ENCODE measurements at regions not wholly inside any gene's neighbourhood (a gene's known extent, or its start where the extent isn't known, plus 50 kb on each side); places are given as distances from the start of the nearest gene placed in this dataset.

- 91 to 96% (median 96%) methylated on average over 10 to 21 of the region's 21 CpGs for WGBS, 4 donors
- DNase-seq (no peak), ATAC-seq (no peak)
- intact Hi-C loops (cut with DNase I), result no loop called here
- H3K27me3 ChIP-seq, result no peaks in the 10 kb centered on the region
- H3K36me3 ChIP-seq, result no peaks in the 10 kb centered on the region
- H3K4me3 ChIP-seq, result no peak overlapping the region
- H3K9me3 ChIP-seq, result peaks cover 0 to 7% (median 0%) of the 10 kb centered on the region in 12 donors
- H3K27ac ChIP-seq, result no peak overlapping the region
- no peaks in the 10 kb centered on the region for H3K4me1 ChIP-seq
- TF ChIP-seq POLR2A (IDR thresholded peaks at IDR 0.05) (no peak), CTCF (IDR thresholded peaks at IDR 0.05) (no peak)
Observed at GRCh38 chr2:33775306-33775705, 176.2 kb upstream of the FAM98A start.

- TF ChIP-seq CTCF (IDR thresholded peaks at IDR 0.05), result no peak
- no peak for TF ChIP-seq POLR2A (IDR thresholded peaks at IDR 0.05)
- no peak overlapping the region for H3K27ac ChIP-seq
- H3K9me3 ChIP-seq, result peaks cover 0 to 4% (median 0%) of the 10 kb centered on the region in 12 donors
- intact Hi-C loops (cut with DNase I), result no loop called here
- no peak overlapping the region for H3K4me3 ChIP-seq
- no peaks in the 10 kb centered on the region for H3K27me3 ChIP-seq
- DNase-seq (no peak), ATAC-seq (no peak)
- no peaks in the 10 kb centered on the region for H3K36me3 ChIP-seq
- no peaks in the 10 kb centered on the region for H3K4me1 ChIP-seq
- 72 to 75% (median 73%) methylated on average over 2 of the region's 2 CpGs for WGBS, 4 donors
Observed at GRCh38 chr2:33770023-33770422, 170.9 kb upstream of the FAM98A start.

- Histone ChIP-seq H3K36me3 (no peaks in the 10 kb centered on the region), H3K4me1 (no peaks in the 10 kb centered on the region), H3K9me3 (peaks cover 0 to 2% (median 0%) of the 10 kb centered on the region in 12 donors), H3K4me3 (no peak overlapping the region), H3K27me3 (no peaks in the 10 kb centered on the region), H3K27ac (no peak overlapping the region)
- WGBS, 4 donors, result 67 to 74% (median 73%) methylated on average over 4 of the region's 4 CpGs
- DNase-seq (no peak), ATAC-seq (no peak)
- no peak for TF ChIP-seq CTCF (IDR thresholded peaks at IDR 0.05)
- TF ChIP-seq POLR2A (IDR thresholded peaks at IDR 0.05), result no peak
- intact Hi-C loops (cut with DNase I), result no loop called here
Observed at GRCh38 chr2:33766175-33766574, 167.1 kb upstream of the FAM98A start.

- DNase-seq (no peak), ATAC-seq (no peak)
- Histone ChIP-seq H3K27me3 (no peaks in the 10 kb centered on the region), H3K36me3 (no peaks in the 10 kb centered on the region), H3K9me3 (peaks cover 0 to 2% (median 0%) of the 10 kb centered on the region in 12 donors), H3K4me3 (no peak overlapping the region), H3K4me1 (no peaks in the 10 kb centered on the region), H3K27ac (no peak overlapping the region)
- WGBS, 4 donors, result 21 to 33% (median 24%) methylated on average over 2 of the region's 2 CpGs
- peak in 1 of 12 donors; percentile 22 for TF ChIP-seq CTCF (IDR thresholded peaks at IDR 0.05)
- no peak for TF ChIP-seq POLR2A (IDR thresholded peaks at IDR 0.05)
- intact Hi-C loops (cut with DNase I), result no loop called here
Observed at GRCh38 chr2:33765122-33765521, 166.0 kb upstream of the FAM98A start.
